HCT116 (cell line): ENCODE measurements at regions not wholly inside any gene's neighbourhood (a gene's known extent, or its start where the extent isn't known, plus 50 kb on each side); places are given as distances from the start of the nearest gene placed in this dataset.

Experiments used
- CBX3 ChIP-seq: IDR thresholded peaks from 2 replicates; pipeline ENCODE4 v1.6.1; 2012; ENCODE audit warnings: low read depth
- ELF1 ChIP-seq: IDR thresholded peaks from 2 replicates; pipeline ENCODE4 v1.6.1; 2012; ENCODE audit warnings: low read depth, borderline replicate concordance
- EZH2phosphoT487 ChIP-seq: fragments of 200-600 bp; IDR thresholded peaks from 2 replicates; pipeline ENCODE4 v1.6.1; 2018; ENCODE audit warnings: antibody characterized with exemption, borderline replicate concordance
- POLR2A ChIP-seq: IDR thresholded peaks from 2 replicates; pipeline ENCODE4 v1.7.0; 2011; ENCODE audit warnings: borderline replicate concordance; ENCODE audit not compliant: insufficient read depth, insufficient read length; ENCODE audit errors: extremely low read depth
- POLR2AphosphoS5 ChIP-seq: IDR thresholded peaks from 2 replicates; pipeline ENCODE4 v1.6.1; 2011; ENCODE audit warnings: mild to moderate bottlenecking, low read depth, low read length, moderate library complexity
- SRF ChIP-seq: IDR thresholded peaks from 2 replicates; pipeline ENCODE4 v1.6.1; 2012; ENCODE audit warnings: low read depth
- YY1 ChIP-seq: IDR thresholded peaks from 2 replicates; pipeline ENCODE4 v1.6.1; 2011; ENCODE audit warnings: low read length, low read depth, moderate library complexity, mild to moderate bottlenecking; ENCODE audit not compliant: insufficient replicate concordance; ENCODE audit errors: extremely low read depth
- TF ChIP-seq, protein P1 (sequence below): IDR thresholded peaks from 2 replicates; pipeline ENCODE4 v1.6.1; 2012
- TF ChIP-seq, protein P2 (sequence below): IDR thresholded peaks from 2 replicates; pipeline ENCODE4 v1.6.1; 2012
- TF ChIP-seq, protein P3 (sequence below), 3 experiments: fragments of 200-600 bp in 1 of 3; sonication (generic) in 1 of 3; IDR thresholded peaks in 2 of 3; conservative IDR thresholded peaks in 1 of 3; 2 replicates each; pipeline ENCODE4 v1.5.1; 2012 to 2017; ENCODE audit warnings: low read depth in 2 of 3, low read length in 2 of 3, antibody characterized with exemption in 1 of 3, borderline replicate concordance in 1 of 3, control low read depth in 1 of 3, mild to moderate bottlenecking in 1 of 3, mixed read lengths in 1 of 3, mixed run types in 1 of 3, moderate library complexity in 1 of 3; ENCODE audit not compliant: insufficient read depth in 1 of 3

DNA sequence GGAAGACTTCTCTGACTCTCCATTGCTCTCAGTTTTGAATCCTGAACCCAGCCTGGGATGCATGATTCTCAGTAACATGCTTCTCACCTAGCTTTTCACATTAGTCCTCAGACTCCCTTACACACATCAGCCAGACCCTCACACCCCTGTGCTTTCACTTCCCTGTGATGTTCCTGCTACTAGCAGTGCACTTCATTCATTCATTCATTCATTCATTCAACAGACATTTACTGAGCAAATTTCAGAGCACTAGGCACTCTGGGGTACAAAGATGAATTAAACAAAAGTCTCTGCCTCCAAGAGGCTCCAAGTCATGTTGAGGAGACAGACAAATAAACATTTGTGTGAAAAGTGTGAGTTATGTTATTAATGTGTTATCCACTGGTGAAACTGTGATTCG lies 145.2 kb downstream of the RXFP2 start:
- no peak for TF ChIP-seq POLR2AphosphoS5
- no peak for TF ChIP-seq ELF1
- TF ChIP-seq CBX3, result no peak
- TF ChIP-seq, protein P1, sequence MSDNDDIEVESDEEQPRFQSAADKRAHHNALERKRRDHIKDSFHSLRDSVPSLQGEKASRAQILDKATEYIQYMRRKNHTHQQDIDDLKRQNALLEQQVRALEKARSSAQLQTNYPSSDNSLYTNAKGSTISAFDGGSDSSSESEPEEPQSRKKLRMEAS, result no peak
- no peak for TF ChIP-seq POLR2A
- TF ChIP-seq SRF, result no peak
- TF ChIP-seq YY1, result no peak
- TF ChIP-seq, protein P2, sequence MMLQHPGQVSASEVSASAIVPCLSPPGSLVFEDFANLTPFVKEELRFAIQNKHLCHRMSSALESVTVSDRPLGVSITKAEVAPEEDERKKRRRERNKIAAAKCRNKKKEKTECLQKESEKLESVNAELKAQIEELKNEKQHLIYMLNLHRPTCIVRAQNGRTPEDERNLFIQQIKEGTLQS, result no peak
- TF ChIP-seq, protein P3, sequence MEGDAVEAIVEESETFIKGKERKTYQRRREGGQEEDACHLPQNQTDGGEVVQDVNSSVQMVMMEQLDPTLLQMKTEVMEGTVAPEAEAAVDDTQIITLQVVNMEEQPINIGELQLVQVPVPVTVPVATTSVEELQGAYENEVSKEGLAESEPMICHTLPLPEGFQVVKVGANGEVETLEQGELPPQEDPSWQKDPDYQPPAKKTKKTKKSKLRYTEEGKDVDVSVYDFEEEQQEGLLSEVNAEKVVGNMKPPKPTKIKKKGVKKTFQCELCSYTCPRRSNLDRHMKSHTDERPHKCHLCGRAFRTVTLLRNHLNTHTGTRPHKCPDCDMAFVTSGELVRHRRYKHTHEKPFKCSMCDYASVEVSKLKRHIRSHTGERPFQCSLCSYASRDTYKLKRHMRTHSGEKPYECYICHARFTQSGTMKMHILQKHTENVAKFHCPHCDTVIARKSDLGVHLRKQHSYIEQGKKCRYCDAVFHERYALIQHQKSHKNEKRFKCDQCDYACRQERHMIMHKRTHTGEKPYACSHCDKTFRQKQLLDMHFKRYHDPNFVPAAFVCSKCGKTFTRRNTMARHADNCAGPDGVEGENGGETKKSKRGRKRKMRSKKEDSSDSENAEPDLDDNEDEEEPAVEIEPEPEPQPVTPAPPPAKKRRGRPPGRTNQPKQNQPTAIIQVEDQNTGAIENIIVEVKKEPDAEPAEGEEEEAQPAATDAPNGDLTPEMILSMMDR (IDR thresholded peaks at IDR 0.05 in 2 of 3, conservative IDR thresholded peaks at IDR 0.05 in 1 of 3; ENCODE audit: borderline replicate concordance in 1 of 3, insufficient read depth in 1 of 3, low read depth in 2 of 3, low read length in 2 of 3), result no peak
- no peak for TF ChIP-seq EZH2phosphoT487
